ENCODE measurements at regions not wholly inside any gene's neighbourhood (a gene's known extent, or its start where the extent isn't known, plus 50 kb on each side); places are given as distances from the start of the nearest gene placed in this dataset.
A peak's percentile ranks its signal among the peaks of the same experiment; 100 is the strongest.
"Not testable (repeated sequence)": the region's sequence is repeated elsewhere in the genome, so short reads cannot be mapped to it uniquely, and the experiment has no call there.

DNA sequence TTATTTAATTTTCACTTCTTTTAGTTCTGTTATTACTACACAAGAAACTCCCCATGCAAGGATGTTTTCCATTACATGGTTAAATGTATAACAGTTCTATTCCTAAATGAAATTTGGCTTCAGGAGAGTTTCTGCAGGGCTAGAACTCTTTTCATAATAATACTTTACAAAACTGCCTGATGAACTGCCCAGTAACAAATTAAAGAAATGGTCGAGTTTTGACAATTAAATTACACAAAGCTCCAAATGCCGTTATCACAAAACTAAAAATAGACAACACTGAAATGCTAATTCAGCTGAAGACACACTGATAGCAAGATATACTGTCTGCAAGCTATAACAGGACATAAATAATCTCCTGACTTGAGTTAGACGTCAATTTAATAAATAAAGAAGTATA is 435.2 kb upstream of the CCDC54 start:
- Histone ChIP-seq H3K36me3 (ENCODE audit: insufficient read depth, low read length) (no peaks in the 10 kb centered on the region), H3K4me1 (ENCODE audit: insufficient read depth, low read length) (no peaks in the 10 kb centered on the region), H3K4me3 (ENCODE audit: low read length) (no peak overlapping the region), H3K27ac (ENCODE audit: low read depth, low read length) (no peak overlapping the region), H3K9ac (ENCODE audit: low read depth, low read length) (no peak overlapping the region), H3K9me3 (ENCODE audit: insufficient read depth, low read depth, low read length) (0 out of 2 replicates have a peak, but pooled peaks cover 3% of the 10 kb centered on the region), H3K27me3 (ENCODE audit: insufficient read depth, low read length) (no peaks in the 10 kb centered on the region)
- 94% methylated on average over 2 of the region's 3 CpGs for WGBS

DNA sequence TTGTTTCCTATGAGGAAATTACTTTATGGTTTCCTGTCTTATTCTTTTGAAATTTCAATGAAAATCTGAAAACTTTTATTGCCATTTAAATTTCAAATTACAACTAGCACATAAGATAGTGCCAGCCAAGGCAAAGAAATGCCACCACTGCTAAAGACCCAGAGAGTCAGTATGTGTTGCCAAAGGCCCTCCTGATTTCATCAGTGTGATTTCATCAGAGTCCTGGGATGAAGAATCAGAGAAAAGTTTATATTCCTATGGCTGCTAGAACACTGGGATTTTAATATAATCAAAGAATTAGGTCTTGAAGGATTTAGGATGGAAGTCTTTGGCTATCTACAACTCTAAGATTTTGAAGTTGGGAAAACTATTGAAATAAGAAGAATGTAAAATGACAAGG is 434.2 kb upstream of the CCDC54 start:
- Histone ChIP-seq H3K27ac (ENCODE audit: low read depth, low read length) (no peak overlapping the region), H3K36me3 (ENCODE audit: insufficient read depth, low read length) (no peaks in the 10 kb centered on the region), H3K27me3 (ENCODE audit: insufficient read depth, low read length) (no peaks in the 10 kb centered on the region), H3K9me3 (ENCODE audit: insufficient read depth, low read depth, low read length) (0 out of 2 replicates have a peak, but pooled peaks cover 3% of the 10 kb centered on the region), H3K9ac (ENCODE audit: low read depth, low read length) (no peak overlapping the region), H3K4me3 (ENCODE audit: low read length) (no peak overlapping the region), H3K4me1 (ENCODE audit: insufficient read depth, low read length) (no peaks in the 10 kb centered on the region)

DNA sequence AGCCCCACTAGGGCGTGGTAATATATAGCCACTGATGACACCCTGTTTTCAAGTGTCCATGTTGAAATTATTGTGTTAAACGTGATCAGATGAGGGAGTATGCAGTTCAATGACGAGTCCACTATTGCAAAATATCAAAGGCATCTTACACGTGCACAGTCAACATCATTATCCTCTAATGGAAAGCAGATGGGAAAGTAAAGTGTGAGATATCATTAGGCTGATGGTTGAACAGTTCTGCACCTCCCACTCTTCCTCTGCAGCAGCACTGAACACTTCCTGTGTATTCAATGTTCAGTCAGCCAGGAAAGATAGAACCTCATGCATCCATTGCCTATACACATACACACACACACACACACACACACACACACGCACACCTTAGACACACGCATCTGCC is 431.8 kb upstream of the CCDC54 start:
- H3K4me3 ChIP-seq (ENCODE audit: low read length), result no peak overlapping the region
- no peaks in the 10 kb centered on the region for H3K4me1 ChIP-seq (ENCODE audit: insufficient read depth, low read length)
- WGBS, result 94% methylated on average over 4 of the region's 6 CpGs
- H3K36me3 ChIP-seq (ENCODE audit: insufficient read depth, low read length), result no peaks in the 10 kb centered on the region
- H3K9me3 ChIP-seq (ENCODE audit: insufficient read depth, low read depth, low read length), result no peaks in the 10 kb centered on the region
- no peak overlapping the region for H3K9ac ChIP-seq (ENCODE audit: low read depth, low read length)
- no peak overlapping the region for H3K27ac ChIP-seq (ENCODE audit: low read depth, low read length)
- no peaks in the 10 kb centered on the region for H3K27me3 ChIP-seq (ENCODE audit: insufficient read depth, low read length)

DNA sequence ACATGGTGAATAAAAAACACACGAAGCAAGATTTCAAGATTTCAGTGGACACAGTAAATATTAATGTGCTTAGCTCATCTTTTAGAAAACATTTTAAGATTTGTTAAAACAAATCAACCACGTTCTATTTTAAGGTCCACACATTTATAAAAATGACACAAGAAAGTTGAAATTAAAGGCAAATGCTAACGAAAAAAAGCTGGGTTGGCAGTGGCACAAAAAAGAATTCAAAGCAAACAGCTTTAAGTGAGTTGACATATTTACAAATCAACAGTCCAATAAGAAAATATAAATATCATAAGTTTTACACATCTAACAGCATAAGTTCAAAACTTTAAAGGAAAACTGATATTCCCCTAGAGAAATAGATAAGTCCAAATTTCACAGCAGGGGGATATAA is 430.4 kb upstream of the CCDC54 start:
- H3K36me3 ChIP-seq (ENCODE audit: insufficient read depth, low read length), result no peaks in the 10 kb centered on the region
- H3K9me3 ChIP-seq (ENCODE audit: insufficient read depth, low read depth, low read length), result no peaks in the 10 kb centered on the region
- WGBS, result 97% methylated on average over 3 of the region's 3 CpGs
- H3K4me3 ChIP-seq (ENCODE audit: low read length), result no peak overlapping the region
- no peak overlapping the region for H3K27ac ChIP-seq (ENCODE audit: low read depth, low read length)
- no peaks in the 10 kb centered on the region for H3K4me1 ChIP-seq (ENCODE audit: insufficient read depth, low read length)
- no peak overlapping the region for H3K9ac ChIP-seq (ENCODE audit: low read depth, low read length)
- H3K27me3 ChIP-seq (ENCODE audit: insufficient read depth, low read length), result no peaks in the 10 kb centered on the region

DNA sequence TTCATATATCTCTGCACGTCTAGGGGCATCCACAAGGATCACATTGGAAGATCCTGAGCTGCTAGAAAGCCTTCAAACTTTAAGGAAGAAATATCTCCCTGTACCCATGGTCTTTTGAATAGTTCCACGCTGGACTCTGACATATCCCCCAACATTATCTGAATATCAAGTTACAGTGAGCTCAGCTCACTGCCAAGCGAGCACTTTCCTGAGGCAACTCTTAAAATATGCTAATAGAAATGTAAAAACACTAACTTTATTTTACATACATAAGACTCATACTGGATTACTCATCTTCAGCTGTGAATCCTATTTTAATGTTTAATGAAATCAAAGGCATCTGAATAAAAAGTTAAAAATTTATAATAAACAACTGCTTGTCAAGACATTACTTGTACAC is 420.2 kb upstream of the CCDC54 start:
- Histone ChIP-seq H3K27me3 (ENCODE audit: insufficient read depth, low read length) (no peaks in the 10 kb centered on the region), H3K4me3 (ENCODE audit: low read length) (no peak overlapping the region), H3K27ac (ENCODE audit: low read depth, low read length) (no peak overlapping the region), H3K9me3 (ENCODE audit: insufficient read depth, low read depth, low read length) (peaks cover 19% of the 10 kb centered on the region), H3K4me1 (ENCODE audit: insufficient read depth, low read length) (no peaks in the 10 kb centered on the region), H3K36me3 (ENCODE audit: insufficient read depth, low read length) (no peaks in the 10 kb centered on the region), H3K9ac (ENCODE audit: low read depth, low read length) (no peak overlapping the region)
- 92% methylated on average over 3 of the region's 3 CpGs for WGBS

DNA sequence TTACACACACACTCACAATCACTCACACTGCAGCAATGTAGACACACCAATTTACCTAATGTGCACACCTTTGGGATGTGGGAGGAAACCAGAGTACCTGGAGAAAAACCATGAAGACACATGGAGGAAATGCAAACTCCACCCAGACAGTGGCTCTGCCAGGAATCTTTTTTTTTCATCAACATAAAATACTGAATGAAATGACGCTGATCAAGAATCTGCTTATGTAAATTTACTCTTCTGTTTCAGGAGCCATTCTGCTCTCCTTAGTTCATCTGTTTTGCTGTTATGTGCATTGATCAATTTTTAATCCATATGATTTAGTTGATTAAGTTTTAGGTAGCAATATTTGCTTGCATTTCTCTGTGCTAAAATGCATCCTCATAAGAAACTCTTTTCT is 414.2 kb upstream of the CCDC54 start:
- no peaks in the 10 kb centered on the region for H3K36me3 ChIP-seq (ENCODE audit: insufficient read depth, low read length)
- WGBS, result 94% methylated on average over 1 of the region's 1 CpG
- H3K9ac ChIP-seq (ENCODE audit: low read depth, low read length), result no peak overlapping the region
- no peaks in the 10 kb centered on the region for H3K27me3 ChIP-seq (ENCODE audit: insufficient read depth, low read length)
- H3K4me3 ChIP-seq (ENCODE audit: low read length), result no peak overlapping the region
- no peaks in the 10 kb centered on the region for H3K9me3 ChIP-seq (ENCODE audit: insufficient read depth, low read depth, low read length)
- no peak overlapping the region for H3K27ac ChIP-seq (ENCODE audit: low read depth, low read length)
- no peaks in the 10 kb centered on the region for H3K4me1 ChIP-seq (ENCODE audit: insufficient read depth, low read length)

DNA sequence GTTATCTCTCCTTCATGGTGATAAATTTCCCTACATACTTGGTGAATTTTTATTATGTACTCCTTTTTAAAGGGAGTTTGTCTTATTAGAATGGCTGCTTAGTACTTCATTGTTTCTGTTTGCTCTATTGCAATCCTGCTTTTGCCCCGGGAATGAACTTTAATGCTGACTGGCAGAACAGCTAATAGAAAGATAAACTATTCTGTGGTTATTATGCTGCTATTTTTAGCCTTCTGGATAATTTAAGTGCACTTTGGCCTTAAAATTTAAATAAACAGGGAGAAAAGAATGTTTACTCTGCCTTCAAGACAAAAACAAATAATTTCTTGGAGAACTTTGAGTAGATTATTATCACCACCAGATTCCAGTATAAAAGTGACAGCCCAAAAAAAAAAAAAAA is 413.8 kb upstream of the CCDC54 start:
- H3K4me1 ChIP-seq (ENCODE audit: insufficient read depth, low read length), result no peaks in the 10 kb centered on the region
- no peak overlapping the region for H3K9ac ChIP-seq (ENCODE audit: low read depth, low read length)
- 89% methylated on average over 1 of the region's 1 CpG for WGBS
- H3K4me3 ChIP-seq (ENCODE audit: low read length), result no peak overlapping the region
- no peak overlapping the region for H3K27ac ChIP-seq (ENCODE audit: low read depth, low read length)
- no peaks in the 10 kb centered on the region for H3K27me3 ChIP-seq (ENCODE audit: insufficient read depth, low read length)
- no peaks in the 10 kb centered on the region for H3K36me3 ChIP-seq (ENCODE audit: insufficient read depth, low read length)
- no peaks in the 10 kb centered on the region for H3K9me3 ChIP-seq (ENCODE audit: insufficient read depth, low read depth, low read length)

DNA sequence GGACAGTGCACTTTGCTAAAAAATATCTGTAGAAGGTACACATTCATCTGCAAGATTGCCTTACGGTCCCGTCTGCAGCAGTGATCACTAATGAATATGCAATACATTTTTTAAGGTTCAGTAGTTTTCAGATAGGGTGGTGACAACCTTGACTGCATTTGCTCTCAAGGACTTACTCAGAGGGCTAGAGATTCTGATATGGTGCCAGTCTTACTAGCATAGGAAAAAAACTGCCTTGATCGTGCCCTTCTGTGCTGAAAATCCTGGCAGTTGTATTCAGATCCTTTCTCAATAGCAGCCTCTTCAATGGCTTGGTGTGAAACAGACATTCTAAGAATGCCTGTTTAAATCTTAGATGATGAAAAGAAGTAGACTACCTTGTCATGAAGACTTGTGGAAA is 411.9 kb upstream of the CCDC54 start:
- Histone ChIP-seq H3K4me3 (ENCODE audit: low read length) (no peak overlapping the region), H3K4me1 (ENCODE audit: insufficient read depth, low read length) (no peaks in the 10 kb centered on the region), H3K36me3 (ENCODE audit: insufficient read depth, low read length) (no peaks in the 10 kb centered on the region), H3K27me3 (ENCODE audit: insufficient read depth, low read length) (no peaks in the 10 kb centered on the region), H3K27ac (ENCODE audit: low read depth, low read length) (0 out of 2 replicates have a peak overlapping the region, but pooled peaks have one; percentile 18), H3K9ac (ENCODE audit: low read depth, low read length) (no peak overlapping the region), H3K9me3 (ENCODE audit: insufficient read depth, low read depth, low read length) (no peaks in the 10 kb centered on the region)
- WGBS, result 33% methylated on average over 3 of the region's 3 CpGs

DNA sequence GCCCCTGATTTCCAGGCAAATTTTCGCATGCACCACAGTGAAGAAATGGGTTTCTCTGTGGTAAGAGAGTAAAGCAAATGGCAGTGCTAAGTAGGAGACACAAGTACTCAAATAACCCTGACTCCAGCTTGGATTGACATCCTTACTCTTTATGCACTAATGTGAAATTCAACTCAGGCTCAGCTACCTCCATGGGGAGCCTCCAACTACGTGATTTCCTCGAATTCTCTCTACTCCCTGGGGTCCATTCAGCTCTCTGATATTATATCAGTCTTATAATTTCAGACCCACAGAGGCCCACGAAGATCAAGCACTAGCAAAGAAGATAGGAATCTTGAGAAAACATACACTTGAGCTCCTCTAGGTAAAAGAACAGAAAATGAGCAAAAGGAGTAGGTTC is 407.6 kb upstream of the CCDC54 start:
- no peak overlapping the region for H3K9ac ChIP-seq (ENCODE audit: low read depth, low read length)
- no peaks in the 10 kb centered on the region for H3K36me3 ChIP-seq (ENCODE audit: insufficient read depth, low read length)
- no peaks in the 10 kb centered on the region for H3K4me1 ChIP-seq (ENCODE audit: insufficient read depth, low read length)
- no peak overlapping the region for H3K4me3 ChIP-seq (ENCODE audit: low read length)
- no peak overlapping the region for H3K27ac ChIP-seq (ENCODE audit: low read depth, low read length)
- H3K27me3 ChIP-seq (ENCODE audit: insufficient read depth, low read length), result no peaks in the 10 kb centered on the region
- H3K9me3 ChIP-seq (ENCODE audit: insufficient read depth, low read depth, low read length), result no peaks in the 10 kb centered on the region
- 92% methylated on average over 4 of the region's 4 CpGs for WGBS

DNA sequence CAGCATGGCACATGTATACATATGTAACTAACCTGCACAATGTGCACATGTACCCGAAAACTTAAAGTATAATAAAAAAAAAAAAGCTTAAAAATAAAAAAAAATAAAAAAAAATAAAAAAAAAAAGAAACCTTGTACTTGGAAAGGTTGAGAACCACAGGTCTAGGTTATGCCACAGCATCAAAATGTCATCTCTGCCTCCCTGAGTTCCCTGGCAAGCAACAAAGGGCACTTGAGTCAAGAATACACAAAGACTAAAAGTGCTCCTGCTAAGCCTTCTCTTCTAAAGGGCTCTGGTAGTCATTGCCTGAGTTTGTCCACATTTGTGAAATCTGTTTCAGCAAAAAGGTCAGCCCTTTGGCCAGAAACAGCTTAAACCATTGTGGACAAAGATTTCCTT is 395.8 kb upstream of the CCDC54 start:
- no peak overlapping the region for H3K9ac ChIP-seq (ENCODE audit: low read depth, low read length)
- H3K4me3 ChIP-seq (ENCODE audit: low read length), result no peak overlapping the region
- no CpG with 5 or more reads among the region's 1 CpG for WGBS

DNA sequence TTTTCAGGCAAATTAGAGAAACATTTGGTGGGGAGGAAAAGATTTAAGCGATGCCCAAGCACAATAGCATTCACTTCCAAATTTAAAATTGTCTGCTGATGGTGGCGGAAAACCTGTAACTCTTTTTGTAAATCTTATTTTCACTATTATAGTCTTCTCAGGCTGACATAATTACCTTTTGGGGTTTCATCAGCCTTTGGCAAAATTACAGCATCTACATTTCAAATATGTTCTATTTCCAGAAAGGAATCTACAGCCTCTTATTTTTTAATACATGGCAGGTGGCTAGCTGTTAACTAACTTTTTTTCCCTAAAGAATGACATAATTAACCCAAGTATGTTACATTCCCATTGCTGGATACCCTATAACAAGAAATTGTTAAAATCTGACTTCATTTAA is 391.5 kb upstream of the CCDC54 start:
- H3K27me3 ChIP-seq (ENCODE audit: insufficient read depth, low read length), result no peaks in the 10 kb centered on the region
- no peaks in the 10 kb centered on the region for H3K36me3 ChIP-seq (ENCODE audit: insufficient read depth, low read length)
- H3K4me1 ChIP-seq (ENCODE audit: insufficient read depth, low read length), result no peaks in the 10 kb centered on the region
- WGBS, result 100% methylated on average over 2 of the region's 2 CpGs
- H3K4me3 ChIP-seq (ENCODE audit: low read length), result no peak overlapping the region
- H3K27ac ChIP-seq (ENCODE audit: low read depth, low read length), result no peak overlapping the region
- H3K9ac ChIP-seq (ENCODE audit: low read depth, low read length), result no peak overlapping the region
- H3K9me3 ChIP-seq (ENCODE audit: insufficient read depth, low read depth, low read length), result 0 out of 2 replicates have a peak, but pooled peaks cover 7% of the 10 kb centered on the region

More for the DNA sequence above, 395.8 kb upstream of the CCDC54 start:
- Histone ChIP-seq H3K9me3 (ENCODE audit: insufficient read depth, low read depth, low read length) (no peaks in the 10 kb centered on the region), H3K27me3 (ENCODE audit: insufficient read depth, low read length) (no peaks in the 10 kb centered on the region), H3K36me3 (ENCODE audit: insufficient read depth, low read length) (no peaks in the 10 kb centered on the region), H3K27ac (ENCODE audit: low read depth, low read length) (no peak overlapping the region), H3K4me1 (ENCODE audit: insufficient read depth, low read length) (no peaks in the 10 kb centered on the region)

DNA sequence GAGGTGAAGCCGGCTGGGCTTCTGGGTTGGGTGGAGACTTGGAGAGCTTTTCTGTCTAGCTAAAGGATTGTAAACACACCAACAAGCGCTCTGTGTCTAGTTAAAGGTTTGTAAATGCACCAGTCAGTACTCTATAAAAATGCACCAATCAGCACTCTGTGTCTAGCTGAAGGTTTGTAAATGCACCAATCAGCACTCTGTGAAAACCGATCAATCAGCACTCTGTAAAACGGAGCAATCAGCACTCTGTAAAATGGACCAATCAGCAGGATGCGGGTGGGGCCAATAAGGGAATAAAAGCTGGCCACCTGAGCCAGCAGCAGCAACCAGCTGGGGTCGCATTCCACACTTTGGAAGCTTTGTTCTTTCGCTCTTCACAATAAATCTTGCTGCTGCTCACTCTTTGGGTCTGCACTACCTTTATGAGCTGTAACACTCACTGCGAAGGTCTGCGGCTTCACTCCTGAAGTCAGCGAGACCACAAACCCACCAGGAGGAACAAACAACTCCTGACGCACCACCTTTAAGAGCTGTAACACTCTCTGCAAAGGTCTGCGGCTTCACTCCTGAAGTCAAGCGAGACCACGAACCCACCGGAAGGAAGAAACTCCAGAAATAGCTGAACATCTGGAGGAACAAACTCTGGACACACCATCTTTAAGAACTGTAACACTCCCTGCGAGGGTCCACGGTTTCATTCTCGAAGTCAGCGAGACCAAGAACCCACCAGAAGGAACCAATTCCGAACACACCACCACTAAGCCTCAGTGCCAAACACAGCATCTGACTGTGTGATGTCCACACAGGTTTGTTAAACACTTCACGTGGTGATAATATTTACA is 378.2 kb upstream of the CCDC54 start:
- not testable (repeated sequence) for H3K4me1 ChIP-seq (ENCODE audit: insufficient read depth, low read length); H3K4me3 ChIP-seq (ENCODE audit: low read length); H3K27ac ChIP-seq (ENCODE audit: low read depth, low read length); H3K27me3 ChIP-seq (ENCODE audit: insufficient read depth, low read length); H3K36me3 ChIP-seq (ENCODE audit: insufficient read depth, low read length); H3K9ac ChIP-seq (ENCODE audit: low read depth, low read length)
- peaks cover 12% of the 10 kb centered on the region for H3K9me3 ChIP-seq (ENCODE audit: insufficient read depth, low read depth, low read length)
- 96% methylated on average over 20 of the region's 21 CpGs for WGBS

All from HUES64 (cell line).